ENCODE measurements at regions not wholly inside any gene's neighbourhood (a gene's known extent, or its start where the extent isn't known, plus 50 kb on each side); places are given as distances from the start of the nearest gene placed in this dataset.

GRCh38 chr4:14752341-14753046, 249.8 kb upstream of the CPEB2 start:
- no peak for DNase-seq

GRCh38 chr4:14767142-14767541, 235.1 kb upstream of the CPEB2 start:
- no peak for DNase-seq

- DNase-seq, result no peak
Measured at GRCh38 chr4:14768449-14768848, 233.8 kb upstream of the CPEB2 start.

GRCh38 chr4:14769993-14770392, 232.3 kb upstream of the CPEB2 start:
- no peak for DNase-seq

- DNase-seq, result no peak
Measured at GRCh38 chr4:14771094-14771493, 231.2 kb upstream of the CPEB2 start.

- no peak for DNase-seq
Measured at GRCh38 chr4:14771504-14772175, 230.6 kb upstream of the CPEB2 start.

GRCh38 chr4:14772388-14772787, 229.9 kb upstream of the CPEB2 start:
- DNase-seq, result no peak

GRCh38 chr4:14783011-14783877, 219.0 kb upstream of the CPEB2 start:
- no peak for DNase-seq

- DNase-seq, result no peak
Measured at GRCh38 chr4:14787221-14787620, 215.1 kb upstream of the CPEB2 start.

GRCh38 chr4:14787894-14788293, 214.4 kb upstream of the CPEB2 start:
- DNase-seq, result no peak

- DNase-seq, result no peak
Measured at GRCh38 chr4:14790494-14790893, 211.8 kb upstream of the CPEB2 start.

- DNase-seq, result no peak
Measured at GRCh38 chr4:14792702-14793227, 209.5 kb upstream of the CPEB2 start.

- no peak for DNase-seq
Measured at GRCh38 chr4:14800977-14801376, 201.3 kb upstream of the CPEB2 start.

GRCh38 chr4:14802596-14802995, 199.7 kb upstream of the CPEB2 start:
- DNase-seq, result no peak

GRCh38 chr4:14807856-14808255, 194.4 kb upstream of the CPEB2 start:
- DNase-seq, result no peak

- DNase-seq, result no peak
Measured at GRCh38 chr4:14809203-14809602, 193.1 kb upstream of the CPEB2 start.

- DNase-seq, result no peak
Measured at GRCh38 chr4:14810121-14810520, 192.2 kb upstream of the CPEB2 start.

GRCh38 chr4:14810568-14810967, 191.7 kb upstream of the CPEB2 start:
- no peak for DNase-seq

GRCh38 chr4:14812101-14812500, 190.2 kb upstream of the CPEB2 start:
- DNase-seq, result no peak

- no peak for DNase-seq
Measured at GRCh38 chr4:14816623-14817261, 185.5 kb upstream of the CPEB2 start.

GRCh38 chr4:14824189-14824588, 178.1 kb upstream of the CPEB2 start:
- no peak for DNase-seq

GRCh38 chr4:14827111-14827510, 175.2 kb upstream of the CPEB2 start:
- no peak for DNase-seq

GRCh38 chr4:14829795-14830194, 172.5 kb upstream of the CPEB2 start:
- no peak for DNase-seq
